Activated T-cell treated with anti-CD3 and anti-CD28 coated beads for 24 hours (primary cell): ENCODE measurements at regions not wholly inside any gene's neighbourhood (a gene's known extent, or its start where the extent isn't known, plus 50 kb on each side); places are given as distances from the start of the nearest gene placed in this dataset.
"Not testable (repeated sequence)": the region's sequence is repeated elsewhere in the genome, so short reads cannot be mapped to it uniquely, and the experiment has no call there.

Source experiments
- DNase-seq: peaks from one replicate; pipeline ENCODE4 v3.0.0-alpha.2; 2020; ENCODE audit warnings: low read depth

- no peak for DNase-seq
These were observed 279.1 kb upstream of the ZEB2 start for GRCh38 chr2:144798989-144799388.

- DNase-seq, result no peak
These were observed 278.1 kb upstream of the ZEB2 start for GRCh38 chr2:144798034-144798433.

- no peak for DNase-seq
These were observed 277.0 kb upstream of the ZEB2 start for GRCh38 chr2:144796936-144797335.

DNA sequence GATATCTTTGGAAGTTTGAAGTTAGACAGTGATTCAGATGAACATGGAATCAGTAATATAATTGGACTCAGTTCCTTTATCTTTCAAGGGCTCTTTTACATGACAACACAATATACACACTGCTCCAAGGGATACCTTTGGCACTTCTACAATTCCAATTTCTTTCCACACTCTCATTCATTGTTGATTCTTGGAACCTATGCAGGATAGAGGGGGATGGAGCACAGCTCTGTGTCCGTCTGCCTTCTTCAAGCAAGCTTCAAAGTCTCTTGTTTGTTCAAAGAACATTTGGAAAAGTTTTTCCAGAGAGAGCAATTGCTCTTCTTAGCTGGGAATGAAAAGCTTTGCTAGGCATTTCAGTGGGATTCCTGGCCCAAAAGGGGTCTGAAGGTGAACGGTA, 276.2 kb upstream of the ZEB2 start:
- no peak for DNase-seq

- DNase-seq, result no peak
These were observed 265.3 kb upstream of the ZEB2 start for GRCh38 chr2:144785253-144785652.

GRCh38 chr2:144780983-144781382, 261.1 kb upstream of the ZEB2 start:
- DNase-seq, result no peak

- no peak for DNase-seq
These were observed 256.8 kb upstream of the ZEB2 start for GRCh38 chr2:144776766-144777165.

DNA sequence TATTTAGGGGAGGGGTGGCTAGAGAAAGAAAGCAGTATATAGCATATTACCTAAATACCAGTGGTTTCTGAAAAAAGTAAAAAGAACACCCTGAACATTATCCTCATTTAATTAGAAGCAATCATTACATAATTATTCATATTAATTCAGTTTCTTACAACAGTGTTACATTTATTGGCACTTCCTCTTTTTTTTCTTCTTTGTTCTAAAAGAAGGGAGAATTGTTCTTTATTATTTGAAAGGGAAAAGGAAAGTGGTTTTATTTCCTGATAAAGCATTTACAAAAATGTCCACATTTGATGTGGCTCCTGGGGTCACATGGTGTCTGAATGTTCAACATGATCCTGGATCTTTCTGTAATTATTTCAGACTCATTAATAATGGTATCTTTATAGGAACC, 254.9 kb upstream of the ZEB2 start:
- DNase-seq, result no peak

- no peak for DNase-seq
These were observed 251.4 kb upstream of the ZEB2 start for GRCh38 chr2:144771348-144771747.

DNA sequence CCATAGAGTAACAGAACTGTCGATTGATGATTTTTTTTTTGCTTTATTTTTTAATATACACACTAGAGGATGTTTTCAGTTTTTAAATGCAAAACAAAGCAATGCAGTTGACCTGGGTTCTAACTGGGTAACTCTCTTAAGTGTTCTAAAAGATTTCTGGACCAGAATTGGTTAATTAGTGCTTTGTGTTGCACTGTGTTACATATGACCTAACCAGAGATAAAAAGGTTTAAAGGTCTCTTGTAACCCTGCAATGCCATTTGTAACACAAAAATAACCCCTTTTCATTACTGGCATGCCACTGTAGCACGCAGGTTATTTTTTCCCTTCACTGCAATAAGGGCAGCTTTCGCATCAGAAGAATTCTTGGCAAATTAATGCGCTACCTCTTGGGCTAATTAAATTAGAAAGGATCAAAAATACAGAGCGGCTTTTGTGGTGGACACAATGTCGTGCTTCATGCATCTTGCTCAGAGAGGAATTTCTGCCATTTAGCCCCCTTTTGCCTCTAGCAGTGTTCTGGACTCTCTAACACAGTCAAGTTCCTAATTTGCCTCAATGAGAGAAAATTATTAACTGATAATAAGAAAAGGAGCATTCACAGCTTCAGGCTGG, 250.8 kb upstream of the ZEB2 start:
- no peak for DNase-seq

DNA sequence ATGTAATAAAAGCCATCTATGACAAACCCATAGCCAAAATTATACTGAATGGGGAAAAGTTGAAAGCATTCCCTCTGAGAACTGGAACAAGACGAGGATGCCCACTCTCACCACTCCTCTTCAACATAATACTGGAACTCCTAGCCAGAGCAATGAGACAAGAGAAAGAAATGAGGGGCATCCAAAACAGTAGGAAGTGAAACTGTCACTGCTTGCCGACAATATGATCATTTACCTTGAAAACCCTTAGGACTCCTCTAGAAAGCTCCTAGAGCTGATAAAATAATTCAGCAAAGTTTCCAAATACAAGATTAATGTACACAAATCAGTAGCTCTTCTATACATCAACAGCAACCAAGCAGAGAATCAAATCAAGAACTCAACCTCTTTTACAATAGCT, 241.0 kb upstream of the ZEB2 start:
- DNase-seq, result not testable (repeated sequence)

GRCh38 chr2:144759746-144760145, 239.8 kb upstream of the ZEB2 start:
- DNase-seq, result no peak

DNA sequence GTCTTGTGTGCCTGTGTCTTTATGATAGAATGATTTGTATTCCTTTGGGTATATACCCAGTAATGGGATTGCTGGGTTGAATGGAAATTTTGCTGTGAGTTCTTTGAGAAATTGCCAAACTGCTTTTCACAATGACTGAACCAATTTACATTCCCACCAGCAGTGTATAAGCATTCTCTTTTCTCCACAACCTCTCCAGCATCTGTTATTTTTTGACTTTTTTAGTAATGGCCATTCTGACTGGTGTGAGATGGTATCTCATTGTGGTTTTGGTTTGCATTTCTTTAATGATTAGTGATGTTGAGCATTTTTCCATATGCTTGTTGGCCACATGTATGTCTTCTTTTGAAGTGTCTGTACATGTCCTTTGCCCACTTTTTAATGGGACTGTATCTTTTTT, 238.3 kb upstream of the ZEB2 start:
- not testable (repeated sequence) for DNase-seq

DNA sequence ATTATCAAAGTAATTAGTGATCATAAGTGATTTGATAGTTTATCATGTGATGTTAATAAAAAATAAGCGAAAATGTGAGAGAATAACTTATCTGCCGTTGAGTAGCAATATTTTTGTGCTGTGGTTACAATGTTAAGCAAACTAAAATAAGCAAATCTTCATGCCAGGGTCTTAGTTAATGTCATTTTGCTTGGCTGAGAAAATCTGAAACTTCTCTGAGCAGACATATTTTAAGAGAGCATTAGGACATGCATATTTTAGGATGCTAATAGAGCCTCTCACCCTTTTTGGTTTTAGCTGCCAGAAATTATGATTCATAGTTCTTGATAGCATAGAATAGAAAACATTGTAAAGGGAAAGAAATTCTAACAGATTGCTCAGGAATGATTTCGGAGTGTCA, 233.5 kb upstream of the ZEB2 start:
- no peak for DNase-seq

DNA sequence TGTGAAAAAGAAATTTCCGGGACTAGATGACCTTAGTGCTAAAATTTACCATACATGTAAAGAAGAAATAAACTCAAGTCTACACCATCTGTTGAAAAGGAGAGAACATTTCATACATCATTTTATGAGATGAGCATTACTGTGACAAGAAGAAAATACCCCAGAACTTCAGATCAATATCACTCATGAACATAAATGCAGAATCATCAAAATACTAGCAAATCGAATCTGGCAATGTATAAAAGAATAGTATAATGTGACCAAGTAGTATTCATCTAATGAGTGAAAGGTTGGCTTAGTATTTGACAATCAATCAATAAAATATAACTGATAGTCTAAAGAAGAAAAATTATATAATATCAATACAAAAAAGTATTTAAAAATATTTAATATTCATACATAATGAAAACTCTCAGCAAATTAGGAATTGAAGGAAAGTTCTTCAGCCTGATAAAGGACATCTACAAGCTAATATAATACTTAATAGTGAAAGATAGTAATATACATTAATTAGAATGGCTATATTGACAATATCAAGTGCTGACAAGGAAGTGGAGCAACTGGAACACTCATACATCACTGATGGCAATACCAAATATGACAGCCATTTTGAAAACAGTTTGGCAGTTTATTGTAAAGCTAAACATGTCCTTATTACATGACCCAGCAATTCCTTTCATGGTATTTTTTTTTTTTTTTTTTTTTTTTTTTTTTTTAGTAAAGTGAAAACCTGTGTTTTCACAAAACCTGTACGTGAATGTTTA, 231.4 kb upstream of the ZEB2 start:
- DNase-seq, result no peak

GRCh38 chr2:144749188-144749587, 229.3 kb upstream of the ZEB2 start:
- no peak for DNase-seq

DNA sequence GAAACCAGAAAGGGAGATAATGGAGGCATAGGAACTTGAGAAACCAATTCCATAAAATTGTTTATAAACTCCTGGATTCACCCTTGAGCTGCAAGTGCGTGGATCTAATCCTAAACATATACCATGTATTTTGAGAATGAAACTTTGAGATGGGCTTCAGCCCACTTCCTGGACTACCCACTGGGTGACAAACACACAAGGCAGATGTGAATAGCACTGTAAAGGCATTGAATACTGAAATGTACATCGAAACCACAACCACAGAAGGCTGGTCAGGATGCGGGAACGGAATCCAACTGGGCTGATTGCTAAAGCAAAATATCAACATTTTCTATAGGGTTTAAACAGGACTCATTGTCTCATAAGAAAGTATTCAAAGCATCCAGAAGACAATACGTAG, 228.5 kb upstream of the ZEB2 start:
- DNase-seq, result no peak

DNA sequence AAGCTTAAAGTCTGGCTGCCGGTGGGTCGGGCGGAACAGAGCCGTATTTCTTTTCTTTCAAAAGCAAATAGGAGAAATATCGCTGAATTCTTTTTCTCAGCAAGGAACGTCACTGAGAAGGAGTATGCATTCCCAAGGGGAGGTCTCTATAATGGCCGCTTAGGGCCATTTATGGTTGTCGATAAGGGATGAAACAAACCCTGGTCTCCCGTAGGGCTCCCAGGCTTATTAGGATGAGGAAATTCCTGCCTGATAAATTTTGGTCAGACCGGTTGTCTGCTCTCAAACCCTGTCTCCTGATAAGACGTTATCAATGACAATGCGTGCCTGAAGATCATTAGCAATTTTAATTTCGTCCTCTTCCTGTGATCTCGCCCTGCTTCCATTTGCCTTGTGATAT, 227.7 kb upstream of the ZEB2 start:
- no peak for DNase-seq

- no peak for DNase-seq
These were observed 225.5 kb upstream of the ZEB2 start for GRCh38 chr2:144745424-144745823.

GRCh38 chr2:144738749-144739148, 218.8 kb upstream of the ZEB2 start:
- no peak for DNase-seq

- DNase-seq, result no peak
These were observed 210.8 kb upstream of the ZEB2 start for GRCh38 chr2:144730711-144731110.

DNA sequence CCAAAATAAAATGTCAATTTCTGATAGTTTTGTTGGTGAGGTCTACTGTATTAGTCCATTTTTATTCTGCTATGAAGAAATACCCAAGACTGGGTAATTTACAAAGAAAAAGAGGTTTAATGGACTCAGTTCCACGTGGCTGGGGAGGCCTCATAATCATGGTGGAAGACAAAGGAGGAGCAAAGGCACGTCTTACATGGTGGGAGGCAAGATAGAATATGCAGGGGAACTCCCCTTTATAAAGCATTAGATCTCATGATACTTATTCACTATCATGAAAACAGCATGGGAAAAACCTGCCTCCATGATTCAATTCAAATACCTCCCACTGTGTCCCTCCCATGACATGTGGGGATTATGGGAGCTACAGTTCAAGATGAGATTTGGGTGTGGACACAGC, 204.5 kb upstream of the ZEB2 start:
- not testable (repeated sequence) for DNase-seq

DNA sequence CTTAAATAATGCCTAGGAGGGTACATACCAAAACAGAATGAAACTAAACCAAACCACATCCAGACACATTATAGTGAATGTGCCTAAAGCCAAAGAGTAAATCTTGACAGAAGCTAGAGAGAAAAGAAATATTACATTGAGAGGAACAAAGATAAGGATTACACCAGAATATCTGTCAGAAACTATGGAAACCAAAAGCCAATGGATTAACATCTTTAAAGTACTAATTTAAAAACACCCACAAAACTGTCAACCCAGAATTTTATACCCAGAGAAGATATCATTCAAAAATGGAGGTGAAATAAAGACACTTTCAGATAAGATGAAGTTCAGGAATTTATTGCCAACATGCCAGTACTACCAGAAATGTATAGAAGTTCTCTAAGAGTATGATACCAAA, 198.5 kb upstream of the ZEB2 start:
- no peak for DNase-seq

DNA sequence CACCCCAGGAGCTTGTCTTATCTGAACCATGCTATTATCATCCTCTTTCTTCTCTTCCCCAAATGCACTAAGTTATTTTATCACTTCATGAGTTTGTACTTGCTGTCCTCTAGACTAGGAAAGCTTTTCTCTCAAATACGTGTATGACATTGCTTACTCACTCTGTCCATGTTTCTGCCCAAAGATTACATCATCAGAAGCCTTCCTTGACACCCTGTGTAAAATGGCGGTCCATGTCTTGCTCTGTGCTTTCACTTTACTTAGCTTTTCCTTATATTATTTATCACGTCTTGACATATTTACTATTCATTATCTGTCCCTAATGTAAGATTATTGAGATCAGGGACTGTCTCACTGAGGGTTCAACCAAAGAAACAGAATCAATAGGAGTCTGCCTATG, 196.1 kb upstream of the ZEB2 start:
- no peak for DNase-seq
